ENCODE measurements at regions not wholly inside any gene's neighbourhood (a gene's known extent, or its start where the extent isn't known, plus 50 kb on each side); places are given as distances from the start of the nearest gene placed in this dataset.
"Not testable (repeated sequence)": the region's sequence is repeated elsewhere in the genome, so short reads cannot be mapped to it uniquely, and the experiment has no call there.

GRCh38 chr5:154702477-154702876 lies 52.7 kb upstream of the LARP1 start:
- FAIRE-seq: no peak

- not testable (repeated sequence) for FAIRE-seq
Measured at GRCh38 chr5:154701725-154702124, 53.5 kb upstream of the LARP1 start.

- FAIRE-seq: no peak
Measured at GRCh38 chr5:154701181-154701580, 54.0 kb upstream of the LARP1 start.

- not testable (repeated sequence) for FAIRE-seq
Measured at GRCh38 chr5:154700289-154700928, 54.8 kb upstream of the LARP1 start.

- no peak for FAIRE-seq
Measured at GRCh38 chr5:154698763-154699162, 56.4 kb upstream of the LARP1 start.

GRCh38 chr5:154697371-154697770 lies 57.8 kb upstream of the LARP1 start:
- FAIRE-seq: no peak

- no peak for FAIRE-seq
Measured at GRCh38 chr5:154696891-154697290, 58.3 kb upstream of the LARP1 start.

GRCh38 chr5:154694159-154694558 lies 61.0 kb upstream of the LARP1 start:
- no peak for FAIRE-seq

GRCh38 chr5:154690488-154690887 lies 64.7 kb upstream of the LARP1 start:
- no peak for FAIRE-seq

GRCh38 chr5:154686490-154686889 lies 68.7 kb upstream of the LARP1 start:
- no peak for FAIRE-seq

GRCh38 chr5:154683101-154683880 lies 71.9 kb upstream of the LARP1 start:
- FAIRE-seq: no peak

- no peak for FAIRE-seq
Measured at GRCh38 chr5:154679501-154679900, 75.7 kb upstream of the LARP1 start.

- no peak for FAIRE-seq
Measured at GRCh38 chr5:154677921-154678320, 77.3 kb upstream of the LARP1 start.

GRCh38 chr5:154676508-154676907 lies 78.7 kb upstream of the LARP1 start:
- no peak for FAIRE-seq

GRCh38 chr5:154674029-154674428 lies 81.1 kb upstream of the LARP1 start:
- FAIRE-seq: no peak

- FAIRE-seq: no peak
Measured at GRCh38 chr5:154673506-154673905, 81.7 kb upstream of the LARP1 start.

GRCh38 chr5:154669913-154670312 lies 85.3 kb upstream of the LARP1 start:
- not testable (repeated sequence) for FAIRE-seq

GRCh38 chr5:154669402-154669801 lies 85.8 kb upstream of the LARP1 start:
- no peak for FAIRE-seq

- FAIRE-seq: no peak
Measured at GRCh38 chr5:154664869-154665268, 90.3 kb upstream of the LARP1 start.

GRCh38 chr5:154663424-154663823 lies 91.8 kb upstream of the LARP1 start:
- no peak for FAIRE-seq

GRCh38 chr5:154654486-154655371 lies 100.4 kb upstream of the LARP1 start:
- peak; percentile 44 for FAIRE-seq

- no peak for FAIRE-seq
Measured at GRCh38 chr5:154653764-154654485, 101.3 kb upstream of the LARP1 start.

GRCh38 chr5:154653418-154653763 lies 101.8 kb upstream of the LARP1 start:
- FAIRE-seq: no peak
